DOHH2 (cell line): ENCODE measurements at regions not wholly inside any gene's neighbourhood (a gene's known extent, or its start where the extent isn't known, plus 50 kb on each side); places are given as distances from the start of the nearest gene placed in this dataset.

Experiments
- EZH2phosphoT487 ChIP-seq: fragments of 200-600 bp; sonication (generic); IDR thresholded peaks from 2 replicates; pipeline ENCODE4 v1.6.1; 2017; ENCODE audit warnings: borderline replicate concordance, mild to moderate bottlenecking, antibody characterized with exemption, low read length, moderate library complexity, mixed read lengths
- TF ChIP-seq, protein P1 (sequence below): fragments of 200-600 bp; sonication (generic); IDR thresholded peaks from one replicate; pipeline ENCODE4 v1.5.1; 2014; ENCODE audit warnings: antibody characterized with exemption, mild to moderate bottlenecking, low read depth, low read length; ENCODE audit not compliant: poor library complexity, severe bottlenecking

- TF ChIP-seq, protein P1, sequence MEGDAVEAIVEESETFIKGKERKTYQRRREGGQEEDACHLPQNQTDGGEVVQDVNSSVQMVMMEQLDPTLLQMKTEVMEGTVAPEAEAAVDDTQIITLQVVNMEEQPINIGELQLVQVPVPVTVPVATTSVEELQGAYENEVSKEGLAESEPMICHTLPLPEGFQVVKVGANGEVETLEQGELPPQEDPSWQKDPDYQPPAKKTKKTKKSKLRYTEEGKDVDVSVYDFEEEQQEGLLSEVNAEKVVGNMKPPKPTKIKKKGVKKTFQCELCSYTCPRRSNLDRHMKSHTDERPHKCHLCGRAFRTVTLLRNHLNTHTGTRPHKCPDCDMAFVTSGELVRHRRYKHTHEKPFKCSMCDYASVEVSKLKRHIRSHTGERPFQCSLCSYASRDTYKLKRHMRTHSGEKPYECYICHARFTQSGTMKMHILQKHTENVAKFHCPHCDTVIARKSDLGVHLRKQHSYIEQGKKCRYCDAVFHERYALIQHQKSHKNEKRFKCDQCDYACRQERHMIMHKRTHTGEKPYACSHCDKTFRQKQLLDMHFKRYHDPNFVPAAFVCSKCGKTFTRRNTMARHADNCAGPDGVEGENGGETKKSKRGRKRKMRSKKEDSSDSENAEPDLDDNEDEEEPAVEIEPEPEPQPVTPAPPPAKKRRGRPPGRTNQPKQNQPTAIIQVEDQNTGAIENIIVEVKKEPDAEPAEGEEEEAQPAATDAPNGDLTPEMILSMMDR, result no peak
- no peak for TF ChIP-seq EZH2phosphoT487
These were observed 114.5 kb downstream of the BOD1 start for GRCh38 chr5:173501922-173502321.
